CD4-positive, alpha-beta T cell treated with Interleukin-21 for 1 hour (primary cell): ENCODE measurements at regions not wholly inside any gene's neighbourhood (a gene's known extent, or its start where the extent isn't known, plus 50 kb on each side); places are given as distances from the start of the nearest gene placed in this dataset.

Experiments used
- DNase-seq: peaks from one replicate; pipeline ENCODE4 v3.0.0-alpha.2; 2020

DNA sequence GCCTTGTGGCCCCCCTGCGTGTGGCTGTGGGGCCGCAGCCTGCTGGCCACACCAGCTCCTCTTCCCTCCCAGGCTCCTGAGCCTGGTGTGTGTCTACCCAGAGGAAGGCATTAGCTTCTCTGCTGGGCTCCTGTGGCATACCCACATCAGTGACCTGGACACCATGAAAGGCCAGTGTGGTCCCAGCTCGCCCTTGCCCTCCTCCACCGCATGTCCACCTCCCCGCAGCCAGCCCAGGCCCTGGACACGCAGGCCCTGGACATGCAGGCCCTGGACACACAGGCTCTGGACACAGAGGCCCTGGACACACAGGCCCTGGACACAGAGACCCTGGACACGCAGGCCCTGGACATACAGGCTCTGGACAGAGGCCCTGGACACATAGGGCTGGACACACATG is 153.4 kb upstream of the PPP1R26 start:
- DNase-seq: no peak

DNA sequence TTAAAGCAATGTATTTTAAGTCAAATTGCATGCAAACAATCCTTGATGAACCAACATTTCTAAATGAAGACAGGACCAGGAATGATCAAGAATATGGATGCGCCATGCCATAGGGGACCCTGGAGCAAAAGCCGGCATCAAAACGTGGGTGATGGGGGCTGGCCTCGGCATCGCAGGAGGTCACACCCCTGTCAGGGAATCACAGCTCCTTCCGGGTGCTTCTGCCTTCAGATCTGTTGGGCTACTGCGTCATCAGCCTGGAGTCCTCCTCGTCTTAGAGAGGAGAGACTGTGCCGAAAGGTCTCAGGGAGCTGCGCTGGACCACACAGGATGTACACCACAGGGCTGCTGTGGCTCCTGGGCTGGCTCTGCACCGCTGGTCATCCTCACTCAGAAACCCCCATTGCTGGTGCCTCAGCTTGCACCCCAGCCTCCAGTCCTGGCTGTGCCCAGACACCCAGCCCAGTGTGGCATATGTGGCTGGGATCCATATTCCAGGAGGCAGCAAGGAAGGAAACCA is 152.9 kb upstream of the PPP1R26 start:
- DNase-seq: no peak

DNA sequence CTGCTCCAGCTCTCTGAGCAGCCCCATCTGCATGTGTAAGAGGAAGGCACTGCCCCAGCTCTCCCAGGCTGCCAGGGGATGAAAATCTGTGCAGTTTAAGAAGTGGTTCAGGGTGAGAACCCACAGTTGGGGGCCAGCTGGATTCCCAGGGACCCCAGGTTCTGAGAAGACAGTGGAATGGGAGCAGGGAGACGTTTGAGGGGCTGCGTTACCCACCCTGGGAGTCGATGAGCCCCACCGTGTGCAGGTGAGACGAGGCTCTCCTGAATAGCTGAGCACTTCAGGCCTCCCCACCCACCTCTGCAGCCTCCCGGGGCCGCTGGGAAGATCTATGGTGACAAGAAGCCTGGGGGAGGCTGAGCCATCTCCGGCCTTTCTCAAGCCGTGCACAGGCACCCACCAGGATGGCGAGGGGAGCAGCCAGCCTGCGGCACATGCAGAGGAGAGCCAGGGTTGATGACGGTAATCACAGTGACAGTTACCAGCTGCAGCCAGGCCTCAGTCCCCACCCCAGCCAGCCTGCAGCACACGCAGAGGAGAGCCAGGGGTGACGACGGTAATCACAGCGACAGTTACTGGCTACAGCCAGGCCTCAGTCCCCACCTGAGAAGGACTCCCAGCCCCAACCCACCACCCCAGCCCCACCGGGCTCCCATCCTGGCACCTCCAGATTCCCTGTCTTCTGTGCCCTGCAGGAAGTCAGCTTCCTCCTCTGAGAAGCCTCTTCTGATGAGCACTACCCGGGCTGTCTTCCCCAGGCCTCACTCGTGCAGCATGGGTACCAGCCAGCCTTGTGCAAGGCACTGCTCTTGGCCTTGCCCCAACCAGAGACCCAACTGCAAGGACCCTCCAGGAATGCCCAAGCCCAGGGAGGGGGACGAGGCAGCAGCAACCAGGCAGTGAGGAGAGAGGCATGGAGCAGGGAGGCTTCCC is 150.8 kb upstream of the PPP1R26 start:
- DNase-seq: no peak

GRCh38 chr9:135329571-135330306 is 149.8 kb upstream of the PPP1R26 start:
- no peak for DNase-seq

DNA sequence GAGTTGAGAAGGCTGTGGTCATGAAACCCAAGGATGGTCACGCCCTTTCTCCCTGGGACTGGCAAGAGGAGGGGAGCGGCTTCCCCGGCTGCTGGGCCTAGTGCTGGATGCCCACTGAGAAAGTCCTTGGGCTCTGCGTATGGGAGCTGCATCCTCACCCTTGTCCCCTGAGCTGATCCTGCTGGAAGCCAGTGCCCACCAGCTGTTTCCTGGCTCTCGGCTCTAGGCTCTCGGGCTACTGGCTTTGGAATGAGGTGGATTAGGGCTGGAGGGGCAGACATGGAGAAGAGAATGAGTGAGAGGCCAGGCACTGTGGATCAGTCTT is 149.3 kb upstream of the PPP1R26 start:
- no peak for DNase-seq

DNA sequence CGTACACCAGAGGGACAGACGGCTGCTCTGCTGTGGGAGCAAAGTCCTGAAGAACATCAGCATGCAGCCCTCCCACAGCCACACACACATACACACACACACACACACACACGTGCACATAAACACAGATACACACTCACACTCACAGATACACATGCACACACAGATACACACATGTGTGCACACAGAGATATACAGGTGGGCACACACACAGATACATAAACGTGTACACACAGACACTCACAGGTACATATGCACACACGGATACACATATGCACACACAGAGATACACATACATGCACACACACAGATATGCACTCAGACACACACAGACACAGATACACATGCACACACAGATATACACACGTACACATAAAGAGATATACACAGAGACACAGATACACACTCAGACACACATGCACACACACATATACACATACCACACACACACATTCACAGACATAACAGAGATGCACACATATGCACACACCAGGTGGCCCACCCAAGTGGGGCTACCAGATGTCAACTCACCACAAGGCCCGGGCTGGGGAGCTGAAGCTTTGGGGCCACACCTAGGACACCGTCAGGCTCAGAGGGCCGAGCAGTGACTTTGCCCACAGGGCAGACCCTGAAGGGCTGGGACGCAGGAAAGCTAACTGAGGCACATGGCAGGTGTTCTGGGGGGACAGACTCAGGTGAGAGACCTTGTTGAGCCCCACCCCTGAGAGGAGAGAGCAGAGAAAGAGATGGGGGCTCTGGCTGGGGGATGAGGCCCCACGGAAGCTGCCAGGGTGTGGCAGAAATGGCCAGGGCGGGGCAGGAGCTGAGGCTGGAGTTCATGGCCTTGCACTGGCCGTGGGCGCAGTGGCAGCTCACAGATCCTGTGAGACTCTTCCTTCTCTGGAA is 148.6 kb upstream of the PPP1R26 start:
- DNase-seq: no peak

GRCh38 chr9:135332516-135332915 is 147.1 kb upstream of the PPP1R26 start:
- DNase-seq: no peak

DNA sequence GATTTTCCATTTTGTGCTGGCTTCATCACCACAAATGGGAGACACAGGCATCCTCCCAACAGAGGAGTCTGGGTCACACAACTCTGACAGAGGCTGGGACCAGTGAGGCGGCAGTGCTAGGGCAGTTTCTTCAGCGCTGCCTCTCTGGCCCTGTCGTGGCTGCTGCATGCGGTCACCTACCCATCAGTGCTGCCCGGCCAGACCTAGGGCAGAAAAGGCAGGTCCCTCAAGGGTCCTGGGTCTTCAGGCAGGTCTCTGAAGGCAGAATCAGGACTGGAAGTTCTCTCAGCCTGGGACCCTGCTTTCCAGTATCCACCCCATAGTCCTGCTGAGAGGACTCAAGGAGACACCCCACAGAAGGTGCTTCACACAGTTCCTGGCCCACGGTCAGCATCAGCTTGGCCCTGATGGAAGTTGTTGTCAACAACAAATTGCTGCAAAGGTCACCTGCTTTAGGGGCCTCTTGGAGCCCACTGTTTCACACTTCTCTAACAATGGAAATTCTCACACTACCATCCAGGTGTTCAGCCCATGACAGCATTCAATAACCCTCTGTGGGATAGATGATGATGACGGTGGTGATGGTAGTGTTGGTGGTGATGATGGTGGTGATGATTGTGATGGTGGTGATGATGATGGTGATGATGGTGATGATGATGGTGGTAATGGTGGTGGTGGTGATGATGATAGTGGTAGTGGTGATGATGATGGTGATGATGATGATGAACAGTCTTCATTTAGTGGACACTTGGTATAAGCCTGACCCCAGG is 146.4 kb upstream of the PPP1R26 start:
- DNase-seq: no peak

DNA sequence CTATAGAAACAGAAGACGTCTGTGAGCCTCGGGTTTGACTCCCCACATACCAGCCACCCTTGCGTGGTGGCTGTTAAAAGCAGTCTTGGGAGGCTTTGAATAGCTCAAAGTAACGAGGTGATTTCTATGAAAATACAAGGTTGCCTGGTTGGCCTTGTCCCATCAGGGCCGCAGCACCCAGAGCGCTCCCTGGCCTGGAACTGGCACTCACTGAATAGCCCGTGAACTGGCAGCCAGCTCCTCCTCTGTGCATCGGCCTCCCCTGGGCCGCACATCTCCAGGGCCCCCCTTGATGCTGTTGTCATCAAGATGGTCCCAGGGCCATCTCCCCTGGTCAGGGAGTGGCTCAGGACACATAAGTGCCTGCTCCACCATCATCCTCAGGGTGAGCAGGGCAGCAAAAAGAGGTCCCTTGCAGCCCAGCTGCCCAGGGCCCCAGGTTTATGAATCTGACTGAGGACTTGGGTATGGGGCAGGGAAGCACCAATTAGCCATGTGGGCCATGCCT is 144.6 kb upstream of the PPP1R26 start:
- DNase-seq: no peak

DNA sequence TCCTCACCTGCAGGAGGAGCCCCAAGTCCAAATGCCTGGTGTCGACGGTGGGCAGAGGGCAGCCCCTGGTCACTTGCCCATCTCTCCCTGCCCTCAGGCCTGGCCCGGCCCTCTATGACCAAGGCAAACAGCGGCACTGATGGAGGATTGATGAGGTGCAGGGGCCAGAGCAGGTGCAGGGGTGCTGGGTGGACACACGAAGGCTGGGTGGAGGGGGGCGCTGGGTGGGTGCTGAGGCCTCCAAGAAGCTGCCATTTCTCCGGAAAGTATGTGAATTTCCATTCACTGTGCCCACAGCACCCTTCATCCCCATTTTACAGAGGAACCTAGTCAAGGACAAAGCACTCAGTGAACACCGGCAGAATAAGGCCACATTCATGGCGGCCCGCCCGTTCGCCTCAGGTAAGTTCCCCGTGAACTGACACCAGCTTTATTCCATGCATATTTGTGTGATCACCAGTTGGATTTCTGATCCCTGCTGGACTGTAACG is 143.8 kb upstream of the PPP1R26 start:
- no peak for DNase-seq

DNA sequence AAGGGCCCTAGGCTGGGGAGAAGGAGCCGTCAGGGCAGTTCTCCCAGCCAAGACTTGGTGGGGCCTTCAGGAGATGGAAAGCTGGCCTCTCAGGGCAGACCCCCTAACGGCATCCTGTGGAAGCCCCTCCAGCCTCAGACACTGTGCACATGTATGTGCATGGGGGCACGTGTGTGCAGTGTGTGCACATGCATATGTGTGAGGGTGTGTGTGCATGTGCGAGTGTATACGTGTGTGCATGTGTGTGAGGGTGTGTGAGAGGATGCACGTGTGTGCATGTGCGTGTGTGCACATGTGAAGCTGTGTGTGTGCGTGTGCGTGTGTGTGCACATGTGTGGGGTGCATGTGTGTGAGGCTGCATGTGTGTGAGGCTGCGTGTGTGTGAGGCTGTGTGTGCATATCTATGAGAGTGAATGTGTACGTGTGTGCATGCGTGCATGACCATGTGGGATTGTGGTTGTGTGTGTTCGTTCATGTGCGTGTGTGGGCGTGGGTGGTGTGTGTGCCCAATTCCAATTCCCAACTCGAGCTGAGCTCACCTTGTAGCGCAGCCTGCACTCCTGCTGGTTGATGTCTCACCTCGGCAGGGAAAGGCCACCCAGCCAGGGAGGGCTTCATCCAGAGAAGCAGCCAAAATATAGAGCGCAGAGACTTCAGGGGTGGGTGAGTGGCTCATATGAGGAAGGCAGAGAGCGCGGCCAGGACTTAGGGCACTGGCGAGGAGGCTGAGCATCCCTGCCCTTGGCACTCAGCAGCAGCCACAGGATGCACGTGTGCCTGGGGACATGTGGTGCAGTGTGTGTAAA is 142.7 kb upstream of the PPP1R26 start:
- DNase-seq: no peak

- no peak for DNase-seq
Measured at GRCh38 chr9:135338546-135338945, 141.0 kb upstream of the PPP1R26 start.

DNA sequence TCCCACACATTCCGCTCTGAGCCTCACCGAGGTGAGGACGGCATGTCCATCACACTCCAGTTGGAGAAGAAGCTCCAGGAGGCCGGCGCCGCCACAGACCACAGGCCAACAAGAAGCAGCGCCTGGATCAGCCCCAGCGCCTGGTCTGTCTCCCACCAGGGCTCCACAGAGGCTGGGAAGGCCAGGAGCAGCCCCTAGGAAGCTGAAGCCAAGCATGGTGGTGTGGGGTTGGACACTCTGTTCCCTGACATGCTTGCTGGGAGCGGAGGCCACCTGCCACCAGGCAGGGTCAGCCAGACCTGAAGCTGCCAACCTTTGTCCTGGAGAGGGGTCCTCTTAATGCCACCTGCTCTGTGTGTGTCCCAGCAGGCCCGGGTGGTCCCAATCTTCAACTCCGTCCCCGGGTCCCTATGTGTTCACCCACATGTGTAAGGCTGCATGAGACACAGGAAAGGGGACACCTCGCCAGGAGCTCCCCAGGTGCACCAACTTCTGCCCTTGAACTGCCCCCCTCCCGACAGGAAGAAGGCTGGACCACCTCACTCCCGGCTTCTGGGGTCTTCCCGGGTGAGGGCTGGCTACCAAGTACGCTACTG is 140.1 kb upstream of the PPP1R26 start:
- no peak for DNase-seq

DNA sequence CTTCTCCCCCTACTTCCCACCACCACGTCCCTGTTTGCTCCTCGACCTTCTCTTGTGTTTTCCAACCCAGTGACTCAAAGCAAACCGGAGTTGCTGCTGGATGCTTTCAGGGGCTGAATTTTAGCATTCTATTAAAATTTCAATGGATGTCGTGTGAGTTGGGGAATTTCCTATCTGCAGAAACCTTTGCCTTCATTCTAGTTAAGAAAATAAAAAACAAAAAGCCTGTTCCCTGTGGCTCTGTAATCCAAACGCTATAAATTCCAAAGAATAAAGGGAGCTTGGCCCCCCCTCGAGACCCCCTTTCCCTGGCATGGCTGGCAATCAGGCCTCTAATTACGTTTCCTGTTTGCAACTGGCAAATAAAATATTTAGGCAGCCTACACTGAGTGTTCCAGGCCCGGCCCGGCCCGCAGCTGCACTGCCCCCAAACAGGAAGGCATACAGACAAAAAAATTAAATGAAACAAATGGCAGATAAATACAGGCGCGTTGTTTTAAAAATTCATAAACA is 139.4 kb upstream of the PPP1R26 start:
- no peak for DNase-seq

DNA sequence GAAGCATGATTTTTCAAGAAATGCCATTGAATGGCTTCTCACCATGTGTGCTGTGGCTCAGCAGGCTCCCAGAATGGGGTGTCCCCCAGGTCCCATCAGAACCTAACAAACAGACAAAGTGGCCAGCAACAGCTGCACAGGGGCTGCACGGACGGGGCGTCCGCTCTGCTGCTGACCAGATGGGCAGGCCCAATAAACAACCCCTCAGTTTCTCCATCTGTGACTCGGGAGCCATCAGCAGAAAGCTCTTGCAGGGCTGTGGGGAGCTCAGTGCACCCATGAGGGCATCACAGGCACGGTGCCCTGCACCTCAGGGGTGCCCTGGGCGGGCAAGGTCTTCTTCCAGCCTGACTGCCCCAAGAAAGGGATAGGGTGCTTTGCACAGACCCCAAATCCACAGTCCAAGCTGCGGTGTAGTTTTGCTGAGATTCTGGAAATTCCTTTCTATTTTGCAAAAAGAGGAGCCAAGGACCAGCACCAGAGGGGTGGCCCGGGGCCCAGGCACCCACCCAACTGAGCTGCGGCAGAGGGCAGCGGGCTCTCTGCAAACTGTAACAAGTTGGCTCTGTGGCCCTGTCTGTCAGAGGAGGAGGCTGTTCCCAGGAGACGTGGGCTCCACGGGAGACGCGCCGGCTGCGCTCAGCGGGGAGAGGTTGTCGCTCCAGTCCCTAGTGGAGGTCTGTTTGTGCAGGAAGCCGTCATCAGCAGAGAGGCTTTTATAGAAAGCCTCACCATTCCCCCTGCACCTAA is 138.7 kb upstream of the PPP1R26 start:
- no peak for DNase-seq

- DNase-seq: no peak
Measured at GRCh38 chr9:135341612-135342169, 137.9 kb upstream of the PPP1R26 start.

DNA sequence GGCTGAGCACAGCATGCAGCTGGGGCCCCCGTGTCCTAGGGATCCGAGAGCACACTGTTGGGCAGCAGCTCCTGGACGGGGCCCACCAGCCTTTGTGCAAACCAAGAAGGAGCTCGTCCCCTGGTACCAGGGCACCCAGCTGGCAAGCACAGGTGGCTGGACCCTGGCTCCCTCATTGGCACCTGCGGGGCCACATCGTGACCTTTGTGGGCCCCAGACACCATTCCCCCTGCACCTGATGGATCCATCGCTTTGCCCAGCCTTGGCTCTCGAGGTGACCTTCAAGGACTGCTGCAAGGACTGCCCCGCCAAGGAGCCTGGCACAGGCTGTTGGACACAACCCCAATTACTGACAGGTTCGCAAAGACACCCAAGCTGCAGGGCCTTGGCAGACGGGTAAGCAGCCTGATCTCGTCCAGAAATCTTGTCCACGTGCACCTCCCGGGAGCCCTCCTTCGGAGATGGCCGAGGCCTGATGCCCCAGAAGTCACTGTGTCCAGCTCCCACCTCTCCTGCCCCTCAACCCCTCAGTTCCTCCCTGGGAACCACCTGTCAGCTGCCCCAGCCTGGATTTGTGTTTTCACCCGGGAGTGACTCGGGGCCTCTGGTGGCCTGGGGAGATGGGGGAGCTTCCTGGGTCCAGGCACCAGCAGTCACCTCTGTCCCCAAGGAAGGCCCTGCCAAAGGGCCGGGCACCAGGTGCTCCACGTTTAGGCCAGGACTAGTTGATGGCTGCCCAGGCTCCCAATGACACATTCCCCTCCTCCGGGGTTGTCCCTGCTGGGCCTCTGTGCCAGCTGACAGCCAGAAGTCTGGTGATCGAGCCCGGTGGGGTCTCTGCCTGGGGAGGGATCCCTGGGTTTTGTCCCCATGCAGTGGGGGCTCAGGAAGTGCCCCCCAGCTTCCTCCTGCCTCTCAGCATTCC is 137.1 kb upstream of the PPP1R26 start:
- no peak for DNase-seq

DNA sequence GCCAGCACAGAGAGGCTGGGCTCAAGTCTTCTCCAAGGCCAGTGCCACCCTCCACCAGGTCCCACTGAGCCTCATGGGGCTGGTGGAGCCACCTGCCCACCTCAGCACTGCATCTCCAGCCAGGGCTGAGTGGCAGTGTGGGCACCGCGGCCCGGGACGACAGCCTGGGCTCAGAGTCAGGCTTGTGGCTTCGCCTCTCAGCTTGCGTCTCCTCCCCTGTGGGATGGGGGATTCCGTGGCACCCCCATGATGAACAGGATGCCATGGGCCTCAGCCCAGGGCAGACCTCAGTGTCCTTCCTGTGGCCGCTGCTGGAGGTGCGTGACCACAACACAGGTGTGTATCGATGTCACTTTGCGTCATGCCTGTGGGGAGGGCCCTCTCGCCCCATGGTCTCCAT is 136.4 kb upstream of the PPP1R26 start:
- no peak for DNase-seq
